Esophagus squamous epithelium (tissue), 5 donors: ENCODE measurements at regions not wholly inside any gene's neighbourhood (a gene's known extent, or its start where the extent isn't known, plus 50 kb on each side); places are given as distances from the start of the nearest gene placed in this dataset.

Experiments used
- DNase-seq: peaks from one replicate; lab custom pipeline; 2025; lab: John Stamatoyannopoulos, UW
- H3K27ac ChIP-seq, 4 donors: fragments of 200-600 bp; sonication (generic); one replicate each; pipeline ENCODE4 v1.5.1; 2016 to 2019; ENCODE audit warnings: mild to moderate bottlenecking in 1 of 4
- H3K27me3 ChIP-seq, 4 donors: fragments of 200-600 bp; sonication (generic); 1 replicate in 3 of 4; 2 replicates in 1 of 4; pipeline versions ENCODE4 v1.5.1 to v1.6.0; 2017 to 2021; ENCODE audit warnings: antibody characterized with exemption in 1 of 4
- H3K36me3 ChIP-seq, 3 donors: fragments of 200-600 bp; sonication (generic); one replicate each; pipeline ENCODE4 v1.5.1; 2016 to 2019
- H3K4me1 ChIP-seq, 3 donors: fragments of 200-600 bp; sonication (generic); one replicate each; pipeline ENCODE4 v1.5.1; 2017 to 2019
- H3K4me3 ChIP-seq, 4 donors: fragments of 200-600 bp; sonication (generic); 1 replicate in 3 of 4; 2 replicates in 1 of 4; pipeline ENCODE4 v1.5.1; 2016 to 2019; ENCODE audit warnings: mild to moderate bottlenecking in 2 of 4, moderate library complexity in 1 of 4
- H3K9me3 ChIP-seq, 3 donors: fragments of 200-600 bp; sonication (generic); one replicate each; pipeline ENCODE4 v1.5.1; 2016 to 2019
- POLR2A ChIP-seq, 4 donors: fragments of 450-650 bp; IDR thresholded peaks; one replicate each; pipeline ENCODE4 v1.6.1; 2017; ENCODE audit warnings: antibody characterized with exemption in 4 of 4, mild to moderate bottlenecking in 4 of 4, moderate library complexity in 3 of 4
- WGBS, 2 donors: methylation state at CpG; one replicate each; pipeline ENCODE4 v1.1.5; 2018; 5-methylcytosine and 5-hydroxymethylcytosine counted together
- intact Hi-C: fragments of 100-400 bp; cut with DNase I; formaldehyde crosslinking; loops from one replicate; pipeline ENCODE4 v1.15.0; 2022
- TF ChIP-seq, protein P1 (sequence below), 6 experiments: fragments of 450-650 bp in 4 of 6; fragments of 200-600 bp in 2 of 6; sonication (generic) in 2 of 6; IDR thresholded peaks; one replicate each; pipeline ENCODE4 v1.5.1; 2016 to 2019; ENCODE audit warnings: antibody characterized with exemption in 6 of 6, mild to moderate bottlenecking in 4 of 6, moderate library complexity in 4 of 6
- donor health status: DM: yes; HTN: yes; CAD: no.

DNA sequence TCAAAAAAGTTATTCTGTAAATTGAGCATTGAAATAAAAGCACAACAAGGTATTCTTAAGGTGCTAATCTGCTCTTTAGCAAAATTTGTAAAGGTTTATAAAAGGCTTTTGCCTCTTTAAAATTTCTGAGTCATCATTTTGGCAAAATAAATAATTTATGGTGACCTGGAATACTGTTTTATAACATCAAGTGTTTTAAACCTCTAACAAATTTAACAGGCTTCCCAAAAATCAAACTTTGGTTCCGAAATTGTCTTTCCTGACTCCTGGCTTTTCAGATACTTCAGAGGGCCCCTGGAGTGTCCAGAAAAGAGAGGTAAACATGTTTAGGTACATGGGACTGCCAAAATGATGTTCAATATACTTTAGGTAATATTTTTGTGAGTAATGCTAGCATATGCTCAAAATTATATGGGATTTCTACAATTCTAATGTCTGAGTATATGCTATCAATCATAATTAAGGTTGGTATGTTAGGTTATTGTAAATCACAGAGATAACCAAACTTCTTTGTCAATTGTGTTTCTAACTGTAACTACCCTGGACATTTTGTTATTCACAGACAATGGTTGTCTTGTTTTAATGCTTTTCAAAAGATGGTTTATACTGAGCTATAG is 160.3 kb upstream of the OLIG3 start:
- Histone ChIP-seq H3K27ac (no peak overlapping the region), H3K4me1 (no peaks in the 10 kb centered on the region), H3K9me3 (peaks cover 0 to 45% (median 19%) of the 10 kb centered on the region in 3 donors), H3K4me3 (no peak overlapping the region), H3K36me3 (no peaks in the 10 kb centered on the region), H3K27me3 (no peaks in the 10 kb centered on the region)
- 68 to 85% methylated on average over 1 of the region's 1 CpG for WGBS, 2 donors
- DNase-seq, result no peak
- TF ChIP-seq POLR2A (IDR thresholded peaks at IDR 0.05), result no peak
- TF ChIP-seq, protein P1, sequence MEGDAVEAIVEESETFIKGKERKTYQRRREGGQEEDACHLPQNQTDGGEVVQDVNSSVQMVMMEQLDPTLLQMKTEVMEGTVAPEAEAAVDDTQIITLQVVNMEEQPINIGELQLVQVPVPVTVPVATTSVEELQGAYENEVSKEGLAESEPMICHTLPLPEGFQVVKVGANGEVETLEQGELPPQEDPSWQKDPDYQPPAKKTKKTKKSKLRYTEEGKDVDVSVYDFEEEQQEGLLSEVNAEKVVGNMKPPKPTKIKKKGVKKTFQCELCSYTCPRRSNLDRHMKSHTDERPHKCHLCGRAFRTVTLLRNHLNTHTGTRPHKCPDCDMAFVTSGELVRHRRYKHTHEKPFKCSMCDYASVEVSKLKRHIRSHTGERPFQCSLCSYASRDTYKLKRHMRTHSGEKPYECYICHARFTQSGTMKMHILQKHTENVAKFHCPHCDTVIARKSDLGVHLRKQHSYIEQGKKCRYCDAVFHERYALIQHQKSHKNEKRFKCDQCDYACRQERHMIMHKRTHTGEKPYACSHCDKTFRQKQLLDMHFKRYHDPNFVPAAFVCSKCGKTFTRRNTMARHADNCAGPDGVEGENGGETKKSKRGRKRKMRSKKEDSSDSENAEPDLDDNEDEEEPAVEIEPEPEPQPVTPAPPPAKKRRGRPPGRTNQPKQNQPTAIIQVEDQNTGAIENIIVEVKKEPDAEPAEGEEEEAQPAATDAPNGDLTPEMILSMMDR (IDR thresholded peaks at IDR 0.05), result no peak
- intact Hi-C loops, result no loop called here

DNA sequence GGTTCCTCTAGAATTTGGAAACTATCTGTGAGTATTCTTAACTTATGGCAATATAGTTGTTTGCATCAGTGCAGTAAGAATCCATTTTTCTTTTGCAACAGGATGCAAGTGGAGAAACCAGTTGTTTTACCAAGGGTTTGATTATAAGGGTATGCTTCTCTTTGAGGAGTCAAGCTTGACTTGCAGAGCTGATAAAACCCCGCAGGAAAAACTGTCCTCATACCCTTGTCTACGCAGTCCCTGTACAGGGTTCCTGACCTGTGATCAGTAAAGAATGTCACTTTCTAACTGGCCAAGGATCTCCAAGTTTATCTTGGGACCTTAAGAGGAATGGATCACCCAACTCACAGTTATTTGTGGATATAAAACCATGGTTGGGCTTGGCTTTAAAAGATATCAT is 161.1 kb upstream of the OLIG3 start:
- Histone ChIP-seq H3K4me3 (no peak overlapping the region), H3K27me3 (no peaks in the 10 kb centered on the region), H3K9me3 (peaks cover 0 to 45% (median 19%) of the 10 kb centered on the region in 3 donors), H3K27ac (no peak overlapping the region), H3K4me1 (no peaks in the 10 kb centered on the region), H3K36me3 (no peaks in the 10 kb centered on the region)
- WGBS, 2 donors, result 77 to 100% methylated on average over 2 of the region's 2 CpGs
- intact Hi-C loops, result no loop called here
- no peak for TF ChIP-seq POLR2A (IDR thresholded peaks at IDR 0.05)
- TF ChIP-seq, protein P1 (IDR thresholded peaks at IDR 0.05), result no peak
- DNase-seq, result no peak

DNA sequence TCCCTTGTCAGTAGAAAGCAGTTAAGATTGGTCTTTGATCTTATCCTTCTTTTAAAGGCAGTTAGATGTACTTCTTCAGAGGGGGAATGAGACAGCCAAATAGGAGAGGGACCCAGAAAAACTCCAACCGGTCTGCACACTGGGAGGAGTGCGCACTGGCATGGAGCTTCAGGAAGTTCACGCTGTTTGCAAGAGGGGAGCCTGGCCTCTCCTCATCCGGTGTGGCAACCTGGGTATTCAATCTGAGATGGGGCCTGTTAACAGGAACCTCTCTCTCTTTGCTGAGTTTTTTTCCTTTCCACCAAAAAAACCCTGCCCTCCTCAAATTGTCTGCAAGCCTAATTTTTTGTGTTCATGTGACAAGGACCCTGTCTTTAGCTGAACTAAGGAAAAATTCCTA is 162.5 kb upstream of the OLIG3 start:
- intact Hi-C loops, result no loop called here
- no peak for DNase-seq
- TF ChIP-seq, protein P1 (IDR thresholded peaks at IDR 0.05), result no peak
- no peak for TF ChIP-seq POLR2A (IDR thresholded peaks at IDR 0.05)

DNA sequence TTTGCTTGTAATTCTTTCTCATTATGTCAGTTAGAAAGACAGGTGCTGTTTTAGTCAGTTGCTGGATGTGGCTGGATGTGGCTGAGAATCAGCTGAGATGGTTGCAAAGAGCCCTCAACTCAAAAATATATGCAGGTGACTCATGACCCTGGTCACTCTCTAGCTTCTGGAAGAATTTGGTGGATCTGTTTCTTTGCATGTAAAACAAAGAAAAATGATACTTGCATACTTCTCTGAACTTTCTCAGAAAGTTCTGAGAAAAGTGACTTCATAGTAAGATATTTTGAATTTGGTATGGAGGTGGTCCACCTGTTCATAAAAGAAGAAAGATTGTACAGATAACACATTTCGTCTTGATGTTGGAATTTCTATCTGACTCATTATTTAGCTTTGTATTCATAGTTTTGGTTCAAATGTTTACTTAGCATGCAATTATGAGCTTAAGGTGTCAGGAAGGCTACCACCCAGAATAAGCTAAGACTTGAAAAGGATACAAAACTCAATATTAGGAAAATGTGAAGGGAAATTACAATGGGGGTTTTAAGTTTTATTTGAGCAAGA is 163.2 kb upstream of the OLIG3 start:
- WGBS, 2 donors, result 17 to 19% methylated on average over 1 of the region's 1 CpG
- intact Hi-C loops, result no loop called here

More for the DNA sequence above, 162.5 kb upstream of the OLIG3 start:
- Histone ChIP-seq H3K36me3 (no peaks in the 10 kb centered on the region), H3K9me3 (peaks cover 0 to 45% (median 19%) of the 10 kb centered on the region in 3 donors), H3K27ac (no peak overlapping the region), H3K27me3 (no peaks in the 10 kb centered on the region), H3K4me3 (no peak overlapping the region), H3K4me1 (no peaks in the 10 kb centered on the region)
- WGBS, 2 donors, result 96 to 100% methylated on average over 4 of the region's 4 CpGs

DNA sequence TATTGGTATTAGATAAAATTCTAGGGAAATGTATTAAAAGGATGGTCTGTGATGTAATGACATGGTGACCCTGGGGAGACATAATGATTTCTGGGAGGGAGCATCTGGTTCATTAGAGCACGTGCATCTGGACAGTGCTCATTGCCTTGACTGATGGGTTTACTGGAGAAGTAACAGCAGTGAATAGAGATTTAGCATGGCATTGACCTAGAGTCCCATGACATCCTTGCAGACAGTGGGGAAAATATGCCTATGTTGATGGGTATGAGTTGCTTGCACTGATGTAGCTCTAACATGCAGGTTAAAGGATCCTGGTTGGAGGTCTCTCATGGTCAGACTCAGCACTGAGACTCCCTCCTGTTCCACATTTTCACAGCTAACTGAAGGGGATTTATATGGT is 164.1 kb upstream of the OLIG3 start:
- DNase-seq, result no peak
- intact Hi-C loops, result no loop called here
- no peak for TF ChIP-seq POLR2A (IDR thresholded peaks at IDR 0.05)
- TF ChIP-seq, protein P1 (IDR thresholded peaks at IDR 0.05), result no peak
- Histone ChIP-seq H3K27me3 (no peaks in the 10 kb centered on the region), H3K4me1 (no peaks in the 10 kb centered on the region), H3K9me3 (peaks cover 0 to 34% (median 15%) of the 10 kb centered on the region in 3 donors), H3K27ac (no peak overlapping the region), H3K4me3 (no peak overlapping the region), H3K36me3 (no peaks in the 10 kb centered on the region)
- WGBS, 2 donors, result 73 to 85% methylated on average over 1 of the region's 1 CpG

More for the DNA sequence above, 163.2 kb upstream of the OLIG3 start:
- no peaks in the 10 kb centered on the region for H3K4me1 ChIP-seq
- no peaks in the 10 kb centered on the region for H3K27me3 ChIP-seq
- H3K4me3 ChIP-seq, result no peak overlapping the region
- TF ChIP-seq, protein P1 (IDR thresholded peaks at IDR 0.05), result no peak
- no peak for TF ChIP-seq POLR2A (IDR thresholded peaks at IDR 0.05)
- no peaks in the 10 kb centered on the region for H3K36me3 ChIP-seq
- peaks cover 0 to 43% (median 19%) of the 10 kb centered on the region in 3 donors for H3K9me3 ChIP-seq
- no peak for DNase-seq
- no peak overlapping the region for H3K27ac ChIP-seq
